ENCODE measurements at regions not wholly inside any gene's neighbourhood (a gene's known extent, or its start where the extent isn't known, plus 50 kb on each side); places are given as distances from the start of the nearest gene placed in this dataset.
"Not testable (repeated sequence)": the region's sequence is repeated elsewhere in the genome, so short reads cannot be mapped to it uniquely, and the experiment has no call there.

DNA sequence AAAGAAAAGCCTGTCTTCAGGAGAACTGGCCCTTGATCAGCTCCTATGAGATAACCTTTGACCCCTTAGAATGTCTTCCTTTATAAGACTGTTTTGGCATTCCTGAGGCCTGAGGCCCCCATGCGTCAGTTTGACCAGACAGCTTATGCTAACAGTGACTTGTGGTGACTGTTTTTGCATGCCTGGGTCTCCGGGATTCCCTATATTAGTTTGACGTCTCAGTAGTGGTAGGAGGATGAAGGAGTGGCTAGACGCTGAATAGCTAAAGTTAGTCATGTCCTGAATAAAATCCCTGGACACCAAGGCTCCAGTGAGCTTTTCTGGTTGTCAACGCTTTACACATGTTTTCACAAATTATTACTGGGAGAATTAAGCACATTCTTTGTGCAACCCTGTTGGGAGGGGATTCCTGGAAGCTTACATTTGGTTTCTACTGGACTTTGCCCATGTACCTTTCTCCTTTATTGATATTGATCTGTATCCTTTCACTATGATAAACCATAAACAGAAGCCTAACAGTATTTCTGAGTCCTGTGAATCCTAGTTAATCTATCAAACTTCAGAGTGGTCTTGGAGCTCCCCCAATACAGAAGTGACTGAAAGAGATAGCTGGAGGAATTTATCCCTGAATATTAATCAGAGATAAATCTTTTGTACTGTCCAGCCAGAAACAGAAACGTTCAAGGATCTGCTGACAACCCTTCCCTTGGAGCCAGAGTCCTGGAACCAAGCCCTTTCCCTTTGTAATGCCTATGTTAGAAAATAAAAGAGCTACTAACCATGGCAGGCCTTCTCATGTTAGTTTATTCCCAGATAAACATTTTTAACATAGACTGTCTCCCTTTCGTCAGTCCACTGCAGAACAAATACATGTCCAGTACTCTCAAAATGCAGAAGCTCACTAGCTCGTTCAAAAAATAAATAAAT, 479.2 kb downstream of the RPS29 start:
- ChIA-PET CTCF (no interaction called here), POLR2A (ENCODE audit: low non-redundant PET) (no interaction called here)
- no peak overlapping the region for H3K27ac ChIP-seq
- DNase-seq (ENCODE audit: low spot score), result no peak
- TF ChIP-seq, protein P1, sequence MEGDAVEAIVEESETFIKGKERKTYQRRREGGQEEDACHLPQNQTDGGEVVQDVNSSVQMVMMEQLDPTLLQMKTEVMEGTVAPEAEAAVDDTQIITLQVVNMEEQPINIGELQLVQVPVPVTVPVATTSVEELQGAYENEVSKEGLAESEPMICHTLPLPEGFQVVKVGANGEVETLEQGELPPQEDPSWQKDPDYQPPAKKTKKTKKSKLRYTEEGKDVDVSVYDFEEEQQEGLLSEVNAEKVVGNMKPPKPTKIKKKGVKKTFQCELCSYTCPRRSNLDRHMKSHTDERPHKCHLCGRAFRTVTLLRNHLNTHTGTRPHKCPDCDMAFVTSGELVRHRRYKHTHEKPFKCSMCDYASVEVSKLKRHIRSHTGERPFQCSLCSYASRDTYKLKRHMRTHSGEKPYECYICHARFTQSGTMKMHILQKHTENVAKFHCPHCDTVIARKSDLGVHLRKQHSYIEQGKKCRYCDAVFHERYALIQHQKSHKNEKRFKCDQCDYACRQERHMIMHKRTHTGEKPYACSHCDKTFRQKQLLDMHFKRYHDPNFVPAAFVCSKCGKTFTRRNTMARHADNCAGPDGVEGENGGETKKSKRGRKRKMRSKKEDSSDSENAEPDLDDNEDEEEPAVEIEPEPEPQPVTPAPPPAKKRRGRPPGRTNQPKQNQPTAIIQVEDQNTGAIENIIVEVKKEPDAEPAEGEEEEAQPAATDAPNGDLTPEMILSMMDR (conservative IDR thresholded peaks at IDR 0.05; ENCODE audit: low read depth), result no peak

DNA sequence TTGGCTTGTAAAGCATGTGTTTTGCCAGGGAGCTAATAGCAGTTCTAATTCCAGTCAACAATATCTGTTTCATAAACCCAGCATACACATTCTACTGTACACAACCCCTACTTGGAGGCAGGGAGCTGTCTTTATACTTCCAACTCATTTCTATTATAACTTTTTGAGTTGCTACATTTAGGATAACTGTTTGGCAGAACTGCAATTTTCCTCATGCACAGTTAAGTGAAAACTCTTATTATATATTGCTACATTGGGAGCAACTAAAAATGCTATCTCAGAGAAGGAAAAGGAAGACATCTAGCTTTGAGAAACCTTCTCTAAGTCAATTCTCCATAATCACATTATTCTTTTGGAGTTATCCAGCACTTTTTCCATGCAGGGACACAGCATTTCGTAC, 480.2 kb downstream of the RPS29 start:
- no peak overlapping the region for H3K27ac ChIP-seq
- ChIA-PET CTCF (no interaction called here), POLR2A (ENCODE audit: low non-redundant PET) (no interaction called here)
- no peak for DNase-seq (ENCODE audit: low spot score)
- TF ChIP-seq, protein P1 (conservative IDR thresholded peaks at IDR 0.05; ENCODE audit: low read depth), result no peak

DNA sequence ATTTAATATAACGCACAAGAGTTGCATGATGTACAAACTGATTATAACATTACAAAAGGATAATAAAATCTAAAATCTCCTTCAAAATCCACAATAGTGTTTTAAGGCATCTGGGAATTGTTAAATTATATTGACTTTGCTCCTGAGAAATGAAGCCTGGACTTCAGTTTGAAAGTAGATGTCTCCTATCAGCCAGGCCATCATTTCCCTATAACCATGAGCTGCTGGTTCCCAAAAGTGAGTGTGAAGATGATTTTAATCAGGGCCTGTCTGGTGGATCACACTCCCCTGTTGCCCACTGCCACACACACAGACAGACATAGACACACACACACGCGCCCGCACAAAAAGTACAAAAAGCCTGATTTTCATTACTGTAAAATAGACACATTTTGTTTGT, 480.7 kb downstream of the RPS29 start:
- H3K27ac ChIP-seq, result no peak overlapping the region
- TF ChIP-seq, protein P1 (conservative IDR thresholded peaks at IDR 0.05; ENCODE audit: low read depth), result no peak
- ChIA-PET CTCF (no interaction called here), POLR2A (ENCODE audit: low non-redundant PET) (no interaction called here)
- no peak for DNase-seq (ENCODE audit: low spot score)

DNA sequence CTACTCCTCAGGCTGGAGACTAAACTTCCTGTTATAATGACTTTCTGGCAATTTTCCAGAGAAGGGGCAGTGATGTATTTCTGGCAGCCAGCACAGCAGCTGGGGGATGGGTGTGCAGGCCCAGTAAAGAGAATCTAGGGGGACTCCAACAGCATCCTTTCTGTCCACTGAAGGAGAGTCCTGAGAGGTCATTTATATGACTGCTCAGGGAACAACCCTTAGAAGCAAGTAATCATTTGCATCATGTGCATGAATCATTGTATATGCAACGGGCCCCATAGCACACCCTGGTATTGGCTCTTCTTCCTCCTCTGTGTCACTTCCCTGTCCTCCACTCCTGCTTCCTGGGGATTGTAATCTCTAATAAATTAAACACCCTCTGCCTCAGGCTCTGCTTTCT, 493.8 kb downstream of the RPS29 start:
- H3K27ac ChIP-seq, result no peak overlapping the region
- POLR2A ChIA-PET (ENCODE audit: low non-redundant PET), result no interaction called here
- CTCF ChIA-PET, result no interaction called here
- TF ChIP-seq, protein P1 (conservative IDR thresholded peaks at IDR 0.05; ENCODE audit: low read depth), result no peak
- no peak for DNase-seq (ENCODE audit: low spot score)

DNA sequence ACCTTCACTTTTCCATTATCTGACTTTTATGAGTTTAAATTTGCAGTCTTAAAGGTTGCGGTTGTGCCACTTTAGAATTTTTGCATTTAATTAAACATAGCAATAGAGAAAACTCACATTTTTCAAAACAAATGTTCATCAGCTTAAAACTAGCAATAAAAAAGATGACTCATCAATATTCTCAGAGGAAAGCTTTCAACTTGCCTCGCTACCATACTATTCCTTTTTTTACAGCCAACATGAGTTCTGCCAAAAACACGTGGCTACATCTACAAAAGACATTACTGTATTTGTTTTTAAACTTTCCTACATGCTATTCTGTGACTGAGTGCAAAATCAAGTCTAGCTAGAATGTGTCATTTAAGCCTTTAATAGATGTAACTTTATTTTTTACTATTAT, 497.1 kb downstream of the RPS29 start:
- no peak overlapping the region for H3K27ac ChIP-seq
- DNase-seq (ENCODE audit: low spot score), result no peak
- POLR2A ChIA-PET (ENCODE audit: low non-redundant PET), result no interaction called here
- TF ChIP-seq, protein P1 (conservative IDR thresholded peaks at IDR 0.05; ENCODE audit: low read depth), result no peak
- CTCF ChIA-PET, result interaction anchor here (0.6 kb wide), 2 partner anchors 8 to 13 kb away, joined by 3 to 4 read pairs; no protein-coding TSS in a partner anchor

DNA sequence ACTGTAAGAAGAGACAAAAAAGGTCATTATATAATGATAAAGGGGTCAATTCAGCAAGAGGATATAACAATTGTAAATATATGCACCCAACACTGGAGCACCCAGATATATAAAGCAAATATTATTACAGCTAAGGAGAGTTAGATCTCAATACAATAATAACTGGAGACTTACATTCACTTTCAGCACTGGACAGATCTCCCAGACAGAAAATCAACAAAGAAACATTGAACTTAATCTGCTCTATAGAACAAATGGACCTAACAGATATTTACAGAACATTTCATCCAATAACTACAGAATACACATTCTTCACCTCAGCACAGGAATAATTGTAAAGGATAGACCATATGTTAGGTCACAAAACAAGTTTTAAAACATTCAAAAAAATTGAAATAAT, 512.9 kb downstream of the RPS29 start:
- POLR2A ChIA-PET (ENCODE audit: low non-redundant PET); DNase-seq (ENCODE audit: low spot score); H3K27ac ChIP-seq; CTCF ChIA-PET: not testable (repeated sequence)

DNA sequence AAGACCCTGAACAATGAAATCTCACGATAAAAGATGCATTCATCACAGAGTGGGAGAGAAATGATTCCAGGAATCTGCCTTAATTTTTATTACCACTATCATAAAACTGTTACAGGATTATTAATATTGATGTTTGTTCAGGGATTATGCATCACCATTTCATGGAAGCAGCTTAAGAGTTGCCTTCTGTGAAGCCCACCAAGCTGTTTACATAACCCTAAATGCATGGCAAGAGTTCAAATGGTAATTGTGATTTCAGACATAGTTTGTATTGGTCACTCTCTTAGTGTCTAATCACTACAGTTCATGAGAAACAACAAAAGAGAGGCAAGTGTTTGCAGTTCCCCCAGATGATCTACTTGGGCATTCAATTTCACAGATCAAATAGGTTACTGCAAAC, 527.7 kb downstream of the RPS29 start:
- H3K27ac ChIP-seq, result no peak overlapping the region
- ChIA-PET POLR2A (ENCODE audit: low non-redundant PET) (no interaction called here), CTCF (interaction anchor here (0.6 to 0.7 kb wide), 2 partner anchors 62 to 666 kb away, joined by 3 read pairs; no protein-coding TSS in a partner anchor)
- TF ChIP-seq, protein P1 (conservative IDR thresholded peaks at IDR 0.05; ENCODE audit: low read depth), result no peak
- no peak for DNase-seq (ENCODE audit: low spot score)
